SK-N-SH treated with all-trans-retinoic acid at 6 μM for 48 hours (cell line): ENCODE measurements at regions not wholly inside any gene's neighbourhood (a gene's known extent, or its start where the extent isn't known, plus 50 kb on each side); places are given as distances from the start of the nearest gene placed in this dataset.

Source experiments
- ATAC-seq: fragments of 200-7000 bp; cut with Tn5 transposase; 3 replicates; pipeline ENCODE4 v1.9.1; 2020; ENCODE audit warnings: mild to moderate bottlenecking, moderate library complexity
- ARNTL ChIP-seq: fragments of 450-650 bp; formaldehyde crosslinking; IDR thresholded peaks from 2 replicates; pipeline ENCODE4 v1.5.0; 2020; ENCODE audit warnings: low read depth, mild to moderate bottlenecking, moderate library complexity, borderline replicate concordance
- BACH2 ChIP-seq: fragments of 250-450 bp; sonication (Bioruptor Pico); IDR thresholded peaks from 2 replicates; pipeline ENCODE4 v1.9.0; 2021; ENCODE audit warnings: mild to moderate bottlenecking, borderline replicate concordance
- CREB5 ChIP-seq: fragments of 250-450 bp; sonication (Bioruptor Pico); IDR thresholded peaks from 2 replicates; pipeline ENCODE4 v1.5.1; 2020; ENCODE audit warnings: low read depth, mild to moderate bottlenecking, moderate library complexity
- CSDC2 ChIP-seq: fragments of 250-450 bp; sonication (Bioruptor Pico); IDR thresholded peaks from 2 replicates; pipeline ENCODE4 v1.5.0; 2020; ENCODE audit warnings: mild to moderate bottlenecking, moderate library complexity
- ESRRG ChIP-seq: fragments of 250-450 bp; sonication (Bioruptor Pico); IDR thresholded peaks from 2 replicates; pipeline ENCODE4 v1.6.1; 2021; ENCODE audit warnings: mild to moderate bottlenecking
- GLIS3 ChIP-seq: fragments of 250-450 bp; sonication (Bioruptor Pico); IDR thresholded peaks from 2 replicates; pipeline ENCODE4 v1.5.0; 2020; ENCODE audit warnings: mild to moderate bottlenecking, moderate library complexity
- OSR1 ChIP-seq: fragments of 250-450 bp; sonication (Bioruptor Pico); IDR thresholded peaks from 2 replicates; pipeline ENCODE4 v1.8.0; 2022; ENCODE audit warnings: moderate library complexity, mild to moderate bottlenecking, inconsistent platforms
- PPARA ChIP-seq: fragments of 250-450 bp; sonication (Bioruptor Pico); IDR thresholded peaks from 2 replicates; pipeline ENCODE4 v1.5.0; 2020; ENCODE audit warnings: mild to moderate bottlenecking, borderline replicate concordance
- RARB ChIP-seq: fragments of 250-450 bp; sonication (Bioruptor Pico); IDR thresholded peaks from 2 replicates; pipeline ENCODE4 v1.8.0; 2021; ENCODE audit warnings: mild to moderate bottlenecking, moderate library complexity
- SNAI2 ChIP-seq: fragments of 250-450 bp; sonication (Bioruptor Pico); IDR thresholded peaks from 2 replicates; pipeline ENCODE4 v1.5.0; 2020; ENCODE audit warnings: mild to moderate bottlenecking, moderate library complexity
- TCF4 ChIP-seq: fragments of 250-450 bp; sonication (Bioruptor Pico); IDR thresholded peaks from 2 replicates; pipeline ENCODE4 v1.8.0; 2021; ENCODE audit warnings: mild to moderate bottlenecking, moderate library complexity, borderline replicate concordance
- TOX ChIP-seq: fragments of 250-450 bp; sonication (Bioruptor Pico); IDR thresholded peaks from 2 replicates; pipeline ENCODE4 v1.8.0; 2021; ENCODE audit warnings: mild to moderate bottlenecking, moderate library complexity, borderline replicate concordance
- ZC3H10 ChIP-seq: fragments of 250-450 bp; sonication (Bioruptor Pico); IDR thresholded peaks from 2 replicates; pipeline ENCODE4 v1.5.1; 2021; ENCODE audit warnings: mild to moderate bottlenecking, moderate library complexity
- ZFP3 ChIP-seq: fragments of 250-450 bp; sonication (Bioruptor Pico); IDR thresholded peaks from 2 replicates; pipeline ENCODE4 v1.5.0; 2020; ENCODE audit warnings: mild to moderate bottlenecking, moderate library complexity
- ZFP30 ChIP-seq: fragments of 450-650 bp; formaldehyde crosslinking; IDR thresholded peaks from 2 replicates; pipeline ENCODE4 v1.5.0; 2022; ENCODE audit warnings: mild to moderate bottlenecking, moderate library complexity
- ZNF565 ChIP-seq: fragments of 450-650 bp; formaldehyde crosslinking; conservative IDR thresholded peaks from 2 replicates; pipeline ENCODE4 v1.5.0; 2020; ENCODE audit warnings: low read depth, mild to moderate bottlenecking, moderate library complexity
- ZNF70 ChIP-seq: fragments of 450-650 bp; formaldehyde crosslinking; IDR thresholded peaks from 2 replicates; pipeline ENCODE4 v1.5.0; 2020; ENCODE audit warnings: mild to moderate bottlenecking, moderate library complexity
- TF ChIP-seq, protein P1 (sequence below): fragments of 250-450 bp; sonication (Bioruptor Pico); IDR thresholded peaks from 2 replicates; pipeline ENCODE4 v1.5.0; 2020; ENCODE audit warnings: mild to moderate bottlenecking, moderate library complexity
- TF ChIP-seq, protein P2 (sequence below): fragments of 250-450 bp; sonication (Bioruptor Pico); IDR thresholded peaks from 2 replicates; pipeline ENCODE4 v1.8.0; 2021; ENCODE audit warnings: low read depth, mild to moderate bottlenecking, moderate library complexity, borderline replicate concordance
- TF ChIP-seq, protein P3 (sequence below): fragments of 250-450 bp; sonication (Bioruptor Pico); IDR thresholded peaks from 2 replicates; pipeline ENCODE4 v1.8.0; 2020; ENCODE audit warnings: mild to moderate bottlenecking, moderate library complexity, borderline replicate concordance
- TF ChIP-seq, protein P4 (sequence below): fragments of 250-450 bp; sonication (Bioruptor Pico); IDR thresholded peaks from 2 replicates; pipeline ENCODE4 v1.5.1; 2021; ENCODE audit warnings: mild to moderate bottlenecking, moderate library complexity

- ATAC-seq = no peak
- no peak for TF ChIP-seq OSR1
- no peak for TF ChIP-seq ZC3H10 (CRISPR knock-in tag)
- TF ChIP-seq, protein P1, sequence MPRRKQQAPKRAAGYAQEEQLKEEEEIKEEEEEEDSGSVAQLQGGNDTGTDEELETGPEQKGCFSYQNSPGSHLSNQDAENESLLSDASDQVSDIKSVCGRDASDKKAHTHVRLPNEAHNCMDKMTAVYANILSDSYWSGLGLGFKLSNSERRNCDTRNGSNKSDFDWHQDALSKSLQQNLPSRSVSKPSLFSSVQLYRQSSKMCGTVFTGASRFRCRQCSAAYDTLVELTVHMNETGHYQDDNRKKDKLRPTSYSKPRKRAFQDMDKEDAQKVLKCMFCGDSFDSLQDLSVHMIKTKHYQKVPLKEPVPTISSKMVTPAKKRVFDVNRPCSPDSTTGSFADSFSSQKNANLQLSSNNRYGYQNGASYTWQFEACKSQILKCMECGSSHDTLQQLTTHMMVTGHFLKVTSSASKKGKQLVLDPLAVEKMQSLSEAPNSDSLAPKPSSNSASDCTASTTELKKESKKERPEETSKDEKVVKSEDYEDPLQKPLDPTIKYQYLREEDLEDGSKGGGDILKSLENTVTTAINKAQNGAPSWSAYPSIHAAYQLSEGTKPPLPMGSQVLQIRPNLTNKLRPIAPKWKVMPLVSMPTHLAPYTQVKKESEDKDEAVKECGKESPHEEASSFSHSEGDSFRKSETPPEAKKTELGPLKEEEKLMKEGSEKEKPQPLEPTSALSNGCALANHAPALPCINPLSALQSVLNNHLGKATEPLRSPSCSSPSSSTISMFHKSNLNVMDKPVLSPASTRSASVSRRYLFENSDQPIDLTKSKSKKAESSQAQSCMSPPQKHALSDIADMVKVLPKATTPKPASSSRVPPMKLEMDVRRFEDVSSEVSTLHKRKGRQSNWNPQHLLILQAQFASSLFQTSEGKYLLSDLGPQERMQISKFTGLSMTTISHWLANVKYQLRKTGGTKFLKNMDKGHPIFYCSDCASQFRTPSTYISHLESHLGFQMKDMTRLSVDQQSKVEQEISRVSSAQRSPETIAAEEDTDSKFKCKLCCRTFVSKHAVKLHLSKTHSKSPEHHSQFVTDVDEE (CRISPR knock-in tag) = no peak
- TF ChIP-seq BACH2 (CRISPR knock-in tag) = no peak
- no peak for TF ChIP-seq ESRRG (CRISPR knock-in tag)
- TF ChIP-seq ZFP3 (CRISPR knock-in tag) = no peak
- TF ChIP-seq ZFP30 (CRISPR knock-in tag) = no peak
- no peak for TF ChIP-seq ZNF70 (CRISPR knock-in tag)
- TF ChIP-seq, all 23 proteins: peak for 0
Measured at GRCh38 chr18:5640939-5641338, 97.1 kb upstream of the EPB41L3 start.

DNA sequence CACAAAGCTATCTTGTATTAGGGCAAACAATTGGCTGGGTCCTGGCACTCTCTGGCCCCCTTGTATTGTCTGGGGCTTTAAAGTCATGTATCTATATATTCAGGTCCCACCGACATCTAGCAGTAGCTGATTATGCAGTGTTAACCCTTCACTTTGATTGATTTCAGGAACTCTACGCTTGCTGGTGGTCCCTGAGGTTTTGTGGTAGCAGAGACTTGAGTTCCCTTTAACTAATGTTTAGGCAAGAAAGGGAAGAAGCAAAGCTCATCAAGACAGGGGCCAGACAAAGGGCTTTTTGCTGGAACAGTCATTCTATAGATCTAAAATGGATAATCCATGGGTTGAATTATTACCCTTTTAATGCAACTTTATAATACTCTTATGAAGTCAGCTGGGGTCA is 95.3 kb upstream of the EPB41L3 start:
- TF ChIP-seq PPARA (CRISPR knock-in tag) (no peak), ESRRG (CRISPR knock-in tag) (no peak), OSR1 (no peak), TOX (CRISPR knock-in tag) (no peak), BACH2 (CRISPR knock-in tag) (no peak), CSDC2 (CRISPR knock-in tag) (no peak), ZNF70 (CRISPR knock-in tag) (no peak), GLIS3 (CRISPR knock-in tag) (no peak), SNAI2 (CRISPR knock-in tag) (no peak), TCF4 (no peak)
- TF ChIP-seq, protein P2, sequence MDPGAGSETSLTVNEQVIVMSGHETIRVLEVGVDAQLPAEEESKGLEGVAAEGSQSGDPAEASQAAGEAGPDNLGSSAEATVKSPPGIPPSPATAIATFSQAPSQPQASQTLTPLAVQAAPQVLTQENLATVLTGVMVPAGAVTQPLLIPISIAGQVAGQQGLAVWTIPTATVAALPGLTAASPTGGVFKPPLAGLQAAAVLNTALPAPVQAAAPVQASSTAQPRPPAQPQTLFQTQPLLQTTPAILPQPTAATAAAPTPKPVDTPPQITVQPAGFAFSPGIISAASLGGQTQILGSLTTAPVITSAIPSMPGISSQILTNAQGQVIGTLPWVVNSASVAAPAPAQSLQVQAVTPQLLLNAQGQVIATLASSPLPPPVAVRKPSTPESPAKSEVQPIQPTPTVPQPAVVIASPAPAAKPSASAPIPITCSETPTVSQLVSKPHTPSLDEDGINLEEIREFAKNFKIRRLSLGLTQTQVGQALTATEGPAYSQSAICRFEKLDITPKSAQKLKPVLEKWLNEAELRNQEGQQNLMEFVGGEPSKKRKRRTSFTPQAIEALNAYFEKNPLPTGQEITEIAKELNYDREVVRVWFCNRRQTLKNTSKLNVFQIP (CRISPR knock-in tag) = no peak
- TF ChIP-seq, protein P3, sequence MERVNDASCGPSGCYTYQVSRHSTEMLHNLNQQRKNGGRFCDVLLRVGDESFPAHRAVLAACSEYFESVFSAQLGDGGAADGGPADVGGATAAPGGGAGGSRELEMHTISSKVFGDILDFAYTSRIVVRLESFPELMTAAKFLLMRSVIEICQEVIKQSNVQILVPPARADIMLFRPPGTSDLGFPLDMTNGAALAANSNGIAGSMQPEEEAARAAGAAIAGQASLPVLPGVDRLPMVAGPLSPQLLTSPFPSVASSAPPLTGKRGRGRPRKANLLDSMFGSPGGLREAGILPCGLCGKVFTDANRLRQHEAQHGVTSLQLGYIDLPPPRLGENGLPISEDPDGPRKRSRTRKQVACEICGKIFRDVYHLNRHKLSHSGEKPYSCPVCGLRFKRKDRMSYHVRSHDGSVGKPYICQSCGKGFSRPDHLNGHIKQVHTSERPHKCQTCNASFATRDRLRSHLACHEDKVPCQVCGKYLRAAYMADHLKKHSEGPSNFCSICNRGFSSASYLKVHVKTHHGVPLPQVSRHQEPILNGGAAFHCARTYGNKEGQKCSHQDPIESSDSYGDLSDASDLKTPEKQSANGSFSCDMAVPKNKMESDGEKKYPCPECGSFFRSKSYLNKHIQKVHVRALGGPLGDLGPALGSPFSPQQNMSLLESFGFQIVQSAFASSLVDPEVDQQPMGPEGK (CRISPR knock-in tag) = no peak
- no peak for ATAC-seq

- TF ChIP-seq, protein P4, sequence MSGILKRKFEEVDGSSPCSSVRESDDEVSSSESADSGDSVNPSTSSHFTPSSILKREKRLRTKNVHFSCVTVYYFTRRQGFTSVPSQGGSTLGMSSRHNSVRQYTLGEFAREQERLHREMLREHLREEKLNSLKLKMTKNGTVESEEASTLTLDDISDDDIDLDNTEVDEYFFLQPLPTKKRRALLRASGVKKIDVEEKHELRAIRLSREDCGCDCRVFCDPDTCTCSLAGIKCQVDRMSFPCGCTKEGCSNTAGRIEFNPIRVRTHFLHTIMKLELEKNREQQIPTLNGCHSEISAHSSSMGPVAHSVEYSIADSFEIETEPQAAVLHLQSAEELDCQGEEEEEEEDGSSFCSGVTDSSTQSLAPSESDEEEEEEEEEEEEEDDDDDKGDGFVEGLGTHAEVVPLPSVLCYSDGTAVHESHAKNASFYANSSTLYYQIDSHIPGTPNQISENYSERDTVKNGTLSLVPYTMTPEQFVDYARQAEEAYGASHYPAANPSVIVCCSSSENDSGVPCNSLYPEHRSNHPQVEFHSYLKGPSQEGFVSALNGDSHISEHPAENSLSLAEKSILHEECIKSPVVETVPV (CRISPR knock-in tag) = no peak
- TF ChIP-seq TOX (CRISPR knock-in tag) (no peak), RARB (no peak), CREB5 (CRISPR knock-in tag) (no peak), ZFP30 (CRISPR knock-in tag) (no peak), GLIS3 (CRISPR knock-in tag) (no peak), OSR1 (no peak), SNAI2 (CRISPR knock-in tag) (no peak), ZNF565 (CRISPR knock-in tag) (no peak), ZFP3 (CRISPR knock-in tag) (no peak), ARNTL (CRISPR knock-in tag) (no peak)
- TF ChIP-seq, protein P1 (CRISPR knock-in tag) = no peak
- ATAC-seq = no peak
Measured at GRCh38 chr18:5632041-5632440, 88.2 kb upstream of the EPB41L3 start.
